Ovary (tissue), 3 donors: ENCODE measurements at regions not wholly inside any gene's neighbourhood (a gene's known extent, or its start where the extent isn't known, plus 50 kb on each side); places are given as distances from the start of the nearest gene placed in this dataset.

Experiments used
- CTCF ChIP-seq, 3 donors: fragments of 450-650 bp in 2 of 3; fragments of 200-600 bp in 1 of 3; IDR thresholded peaks; one replicate each; pipeline versions ENCODE4 v1.5.1 to v1.8.0; 2016 to 2022; ENCODE audit warnings: antibody characterized with exemption in 3 of 3, mild to moderate bottlenecking in 1 of 3
- EP300 ChIP-seq: sonication (generic); formaldehyde crosslinking; IDR thresholded peaks from one replicate; pipeline ENCODE4 v1.6.1; 2017; ENCODE audit warnings: antibody characterized with exemption
- donor health status: DM: no; HTN: no; CAD: no.

GRCh38 chr5:143878430-143878829 is 66.5 kb downstream of the HMHB1 start:
- TF ChIP-seq CTCF (IDR thresholded peaks at IDR 0.05) (no peak), EP300 (no peak)
